Keratinocyte (primary cell): ENCODE measurements at regions not wholly inside any gene's neighbourhood (a gene's known extent, or its start where the extent isn't known, plus 50 kb on each side); places are given as distances from the start of the nearest gene placed in this dataset.
"Not testable (repeated sequence)": the region's sequence is repeated elsewhere in the genome, so short reads cannot be mapped to it uniquely, and the experiment has no call there.

Source experiments
- DNase-seq: peaks from one replicate; pipeline ENCODE4 v3.0.0-alpha.2; 2011; ENCODE audit warnings: low read depth, missing footprints, low spot score
- FAIRE-seq: peaks from 2 replicates; lab custom pipeline; 2011; peaks lifted over from hg19 to GRCh38; lab: Jason Lieb, UNC
- H2AFZ ChIP-seq: 2 replicates; pipeline ENCODE4 v1.6.0; 2012; ENCODE audit warnings: low read length, control low read depth, inconsistent platforms; ENCODE audit not compliant: control insufficient read depth
- H3K27ac ChIP-seq: 2 replicates; pipeline ENCODE4 v1.5.1; 2011; ENCODE audit warnings: low read length; ENCODE audit not compliant: control insufficient read depth, insufficient read depth
- H3K27me3 ChIP-seq: 3 replicates; pipeline ENCODE4 v1.6.0; 2011; ENCODE audit warnings: low read length; ENCODE audit not compliant: control insufficient read depth, insufficient read depth; ENCODE audit errors: extremely low read depth
- H3K36me3 ChIP-seq, 2 experiments: 2 replicates in 1 of 2; 3 replicates in 1 of 2; pipeline ENCODE4 v1.5.1; 2011; ENCODE audit warnings: low read length in 2 of 2, mild to moderate bottlenecking in 1 of 2; ENCODE audit not compliant: control insufficient read depth in 2 of 2, insufficient read depth in 2 of 2; ENCODE audit errors: extremely low read depth in 1 of 2
- H3K4me1 ChIP-seq: 3 replicates; pipeline ENCODE4 v1.5.1; 2011; ENCODE audit warnings: low read length; ENCODE audit not compliant: control insufficient read depth, insufficient read depth; ENCODE audit errors: extremely low read depth
- H3K4me2 ChIP-seq: 3 replicates; pipeline ENCODE4 v1.6.0; 2011; ENCODE audit warnings: low read depth, low read length; ENCODE audit not compliant: control insufficient read depth, insufficient read depth; ENCODE audit errors: extremely low read depth
- H3K4me3 ChIP-seq, 3 experiments: fragments of 200-600 bp in 1 of 3; sonication (generic) in 1 of 3; 2 replicates in 2 of 3; 3 replicates in 1 of 3; pipeline ENCODE4 v1.5.1; 2011 to 2016; ENCODE audit warnings: low read length in 3 of 3, mild to moderate bottlenecking in 3 of 3, control low read depth in 2 of 3, inconsistent platforms in 1 of 3, low read depth in 1 of 3, mixed read lengths in 1 of 3, mixed run types in 1 of 3, moderate library complexity in 1 of 3; ENCODE audit not compliant: control insufficient read depth in 2 of 3, insufficient read depth in 2 of 3; ENCODE audit errors: extremely low read depth in 1 of 3
- H3K79me2 ChIP-seq: 2 replicates; pipeline ENCODE4 v1.6.0; 2012; ENCODE audit warnings: low read length; ENCODE audit not compliant: control insufficient read depth, insufficient read depth
- H3K9ac ChIP-seq: 3 replicates; pipeline ENCODE4 v1.6.0; 2011; ENCODE audit warnings: low read length; ENCODE audit not compliant: control insufficient read depth, insufficient read depth; ENCODE audit errors: extremely low read depth
- H3K9me1 ChIP-seq: 3 replicates; pipeline ENCODE4 v1.6.0; 2011; ENCODE audit warnings: low read length; ENCODE audit not compliant: control insufficient read depth, insufficient read depth; ENCODE audit errors: extremely low read depth
- H3K9me3 ChIP-seq: 2 replicates; pipeline ENCODE4 v1.5.1; 2012; ENCODE audit warnings: low read depth, low read length; ENCODE audit not compliant: control insufficient read depth
- H4K20me1 ChIP-seq: 3 replicates; pipeline ENCODE4 v1.6.0; 2011; ENCODE audit warnings: low read length; ENCODE audit not compliant: control insufficient read depth, insufficient read depth; ENCODE audit errors: extremely low read depth
- EZH2 ChIP-seq: IDR thresholded peaks from one replicate; pipeline ENCODE4 v1.6.1; 2012; ENCODE audit warnings: inconsistent platforms, mild to moderate bottlenecking, low read length, moderate library complexity
- dilution Hi-C: fragments of 300-500 bp; cut with MboI; formaldehyde crosslinking; loops from one replicate; pipeline ENCODE4 v1.7.0; 2020; ENCODE audit warnings: low sequenced_read_pairs; ENCODE audit not compliant: extremely low pct_ligation_motif_present
- TF ChIP-seq, protein P1 (sequence below), 3 experiments: IDR thresholded peaks in 1 of 3; conservative IDR thresholded peaks in 1 of 3; optimal IDR thresholded peaks in 1 of 3; 2 replicates in 2 of 3; 3 replicates in 1 of 3; pipeline versions ENCODE3 to v1.5.1; 2011; ENCODE audit warnings: low read length in 3 of 3, mild to moderate bottlenecking in 3 of 3, moderate library complexity in 2 of 3, control low read depth in 1 of 3, inconsistent platforms in 1 of 3; ENCODE audit not compliant: insufficient read depth in 2 of 3; ENCODE audit errors: extremely low read depth in 1 of 3

DNA sequence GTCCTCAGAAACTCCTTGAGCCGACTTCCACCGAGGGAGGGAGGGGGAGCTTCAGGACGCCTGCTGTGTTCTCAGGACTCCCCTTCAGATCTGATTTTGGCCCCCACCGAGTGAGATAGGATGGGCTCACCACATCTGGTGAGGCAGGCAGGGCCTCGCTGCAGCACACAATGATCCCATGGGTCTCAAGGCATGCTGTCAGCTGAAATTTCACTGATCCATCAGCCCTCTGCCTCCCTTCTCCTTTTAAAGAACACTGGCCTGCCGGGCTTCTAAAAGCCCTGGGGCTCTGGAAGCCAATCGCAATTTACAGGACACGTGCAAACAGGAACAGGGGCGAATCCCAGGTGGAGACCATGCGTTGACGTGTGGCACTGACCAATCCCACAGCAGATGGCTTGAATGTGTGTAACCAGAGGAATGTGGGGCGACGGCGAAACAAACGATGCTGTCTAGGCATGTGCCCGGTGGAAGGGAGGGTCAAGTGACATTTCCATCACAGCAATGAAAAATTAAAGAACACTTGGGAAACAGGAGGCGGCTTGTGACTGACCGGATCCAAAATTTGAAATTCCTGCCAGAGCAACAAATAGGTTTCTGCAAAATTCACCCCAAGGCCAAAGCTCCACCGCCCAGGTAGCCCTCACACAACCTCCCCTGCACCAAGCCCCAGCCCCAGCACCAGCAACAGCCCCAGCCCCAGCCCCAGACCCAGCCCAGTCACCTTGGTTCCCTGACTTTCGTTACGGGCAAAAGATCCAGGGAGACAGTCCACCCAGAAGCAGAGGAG lies 167.1 kb upstream of the ZNF337 start:
- H2AFZ ChIP-seq: peak overlapping the region; percentile 71
- dilution Hi-C loops: no loop called here

DNA sequence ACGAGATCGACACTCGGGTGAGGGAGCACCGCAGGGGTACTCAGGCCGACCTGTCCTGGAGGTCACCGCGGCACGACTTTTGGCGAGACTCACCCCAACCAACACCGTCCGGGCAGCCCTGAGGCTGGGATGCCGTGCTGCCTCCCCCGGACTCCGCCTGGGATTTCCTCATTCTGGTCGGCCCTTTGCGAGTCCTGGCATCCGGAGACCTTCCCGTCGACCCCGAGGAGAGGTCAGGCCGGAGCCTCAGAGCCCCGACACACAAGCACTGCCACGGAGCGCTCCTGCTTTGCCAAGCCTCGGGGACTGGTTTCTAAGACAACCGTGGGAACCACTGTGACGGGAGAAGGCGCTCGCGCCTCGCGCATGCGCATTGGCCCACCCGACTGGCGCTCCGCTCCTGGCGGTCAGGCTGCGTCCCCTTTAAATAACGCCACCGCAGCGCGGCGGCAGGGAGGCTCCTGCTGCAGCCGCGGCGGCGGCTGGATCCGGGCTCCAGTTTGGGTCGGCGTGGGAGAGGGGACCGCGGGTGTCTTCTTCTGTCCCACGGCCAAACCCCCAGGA lies 166.4 kb upstream of the ZNF337 start:
- DNase-seq, H3K9me1 ChIP-seq, H3K79me2 ChIP-seq, H3K9ac ChIP-seq, FAIRE-seq, H3K27ac ChIP-seq, H4K20me1 ChIP-seq, dilution Hi-C loops, H3K36me3 ChIP-seq, H3K9me3 ChIP-seq: not testable (repeated sequence)
- H3K27me3 ChIP-seq: peaks cover 25% of the 10 kb centered on the region
- H3K4me2 ChIP-seq: peak overlapping the region; percentile 80
- peak overlapping the region; percentile 34 to 36 (median 35) for H3K4me3 ChIP-seq
- TF ChIP-seq, protein P1, sequence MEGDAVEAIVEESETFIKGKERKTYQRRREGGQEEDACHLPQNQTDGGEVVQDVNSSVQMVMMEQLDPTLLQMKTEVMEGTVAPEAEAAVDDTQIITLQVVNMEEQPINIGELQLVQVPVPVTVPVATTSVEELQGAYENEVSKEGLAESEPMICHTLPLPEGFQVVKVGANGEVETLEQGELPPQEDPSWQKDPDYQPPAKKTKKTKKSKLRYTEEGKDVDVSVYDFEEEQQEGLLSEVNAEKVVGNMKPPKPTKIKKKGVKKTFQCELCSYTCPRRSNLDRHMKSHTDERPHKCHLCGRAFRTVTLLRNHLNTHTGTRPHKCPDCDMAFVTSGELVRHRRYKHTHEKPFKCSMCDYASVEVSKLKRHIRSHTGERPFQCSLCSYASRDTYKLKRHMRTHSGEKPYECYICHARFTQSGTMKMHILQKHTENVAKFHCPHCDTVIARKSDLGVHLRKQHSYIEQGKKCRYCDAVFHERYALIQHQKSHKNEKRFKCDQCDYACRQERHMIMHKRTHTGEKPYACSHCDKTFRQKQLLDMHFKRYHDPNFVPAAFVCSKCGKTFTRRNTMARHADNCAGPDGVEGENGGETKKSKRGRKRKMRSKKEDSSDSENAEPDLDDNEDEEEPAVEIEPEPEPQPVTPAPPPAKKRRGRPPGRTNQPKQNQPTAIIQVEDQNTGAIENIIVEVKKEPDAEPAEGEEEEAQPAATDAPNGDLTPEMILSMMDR (optimal IDR thresholded peaks at IDR 0.05 in 1 of 3, IDR thresholded peaks at IDR 0.05 in 1 of 3, conservative IDR thresholded peaks at IDR 0.05 in 1 of 3; ENCODE audit: extremely low read depth in 1 of 3, insufficient read depth in 2 of 3, low read length in 3 of 3): peak in 1 of 3 experiments; percentile 15
- peaks cover 35% of the 10 kb centered on the region for H3K4me1 ChIP-seq
- peak overlapping the region; percentile 71 for H2AFZ ChIP-seq

More for the DNA sequence above, 167.1 kb upstream of the ZNF337 start:
- Histone ChIP-seq H3K27ac (no peak overlapping the region), H3K9me1 (no peaks in the 10 kb centered on the region), H3K9ac (no peak overlapping the region), H3K4me1 (peaks cover 31% of the 10 kb centered on the region), H3K4me3 (peak overlapping the region; percentile 34 to 36 (median 35)), H3K79me2 (no peaks in the 10 kb centered on the region), H3K36me3 (no peaks in the 10 kb centered on the region), H3K9me3 (no peaks in the 10 kb centered on the region), H4K20me1 (no peaks in the 10 kb centered on the region), H3K27me3 (peaks cover 19% of the 10 kb centered on the region), H3K4me2 (peak overlapping the region; percentile 80)
- DNase-seq (no peak), FAIRE-seq (no peak)
- TF ChIP-seq, protein P1 (optimal IDR thresholded peaks at IDR 0.05 in 1 of 3, IDR thresholded peaks at IDR 0.05 in 1 of 3, conservative IDR thresholded peaks at IDR 0.05 in 1 of 3; ENCODE audit: extremely low read depth in 1 of 3, insufficient read depth in 2 of 3, low read length in 3 of 3): no peak
- TF ChIP-seq EZH2: no peak
